ENCODE measurements at regions not wholly inside any gene's neighbourhood (a gene's known extent, or its start where the extent isn't known, plus 50 kb on each side); places are given as distances from the start of the nearest gene placed in this dataset.

DNA sequence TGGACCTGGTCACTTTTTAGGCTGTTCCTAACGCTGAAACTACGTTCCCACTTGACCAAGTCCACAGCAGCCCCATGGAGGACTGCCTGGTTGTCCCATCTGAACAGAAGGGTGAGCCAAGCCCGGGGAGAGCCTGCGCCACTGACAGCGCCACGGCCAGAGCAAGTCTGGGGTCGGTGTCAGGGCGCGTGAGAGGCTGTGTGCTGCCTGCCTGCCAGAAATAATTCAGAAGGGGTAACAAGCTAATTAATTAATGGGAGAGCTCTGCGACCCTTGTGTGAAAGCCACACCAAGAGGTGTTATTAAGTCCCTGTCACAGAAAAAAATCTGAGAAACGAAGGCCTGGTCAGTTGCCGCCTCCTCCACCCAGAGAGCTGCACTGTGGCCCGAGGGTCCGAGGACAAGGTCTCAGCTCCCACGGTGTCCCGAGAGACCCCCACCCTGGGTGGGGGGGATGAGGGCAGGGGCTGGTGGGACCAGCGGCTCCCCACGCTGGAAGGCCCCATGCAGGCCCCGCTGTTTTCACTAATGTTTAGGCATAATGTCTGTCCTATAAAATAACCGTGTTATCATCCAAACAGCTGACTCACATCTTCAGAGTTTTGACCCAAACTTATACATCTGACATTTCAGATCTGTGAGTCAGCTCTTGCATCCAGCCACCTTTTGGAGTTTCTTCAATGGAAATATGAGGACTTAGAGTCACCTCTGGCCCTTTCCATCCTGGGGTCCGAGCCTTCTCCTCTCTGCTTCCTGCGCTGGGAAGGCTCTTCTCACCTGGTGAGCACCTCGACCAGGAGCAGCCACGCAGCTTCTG is 58.5 kb downstream of the DLL1 start:
- peak in 5 of 8 experiments; percentile 18 to 48 (median 33) for ATAC-seq (replicated peaks in 6 of 8)
- WGBS, 10 experiments: 33 to 92% (median 88%) methylated on average over 2 to 8 of the region's 24 CpGs; no CpG with 5 or more reads in 5 of the 10 experiments
- Histone ChIP-seq H3K4me3 (no peak overlapping the region), H3K27ac (no peak overlapping the region), H3K4me1 (replicated peaks in 1 of 2) (peaks cover 50% of the 10 kb centered on the region in 2 donors)
- in situ Hi-C loops (cut with MboI; ENCODE audit: low pct_unique_long_range_greater_than_20kb in 2 of 9, low sequenced_read_pairs in 9 of 9, unreplicated experiment in 9 of 9): no loop called here

DNA sequence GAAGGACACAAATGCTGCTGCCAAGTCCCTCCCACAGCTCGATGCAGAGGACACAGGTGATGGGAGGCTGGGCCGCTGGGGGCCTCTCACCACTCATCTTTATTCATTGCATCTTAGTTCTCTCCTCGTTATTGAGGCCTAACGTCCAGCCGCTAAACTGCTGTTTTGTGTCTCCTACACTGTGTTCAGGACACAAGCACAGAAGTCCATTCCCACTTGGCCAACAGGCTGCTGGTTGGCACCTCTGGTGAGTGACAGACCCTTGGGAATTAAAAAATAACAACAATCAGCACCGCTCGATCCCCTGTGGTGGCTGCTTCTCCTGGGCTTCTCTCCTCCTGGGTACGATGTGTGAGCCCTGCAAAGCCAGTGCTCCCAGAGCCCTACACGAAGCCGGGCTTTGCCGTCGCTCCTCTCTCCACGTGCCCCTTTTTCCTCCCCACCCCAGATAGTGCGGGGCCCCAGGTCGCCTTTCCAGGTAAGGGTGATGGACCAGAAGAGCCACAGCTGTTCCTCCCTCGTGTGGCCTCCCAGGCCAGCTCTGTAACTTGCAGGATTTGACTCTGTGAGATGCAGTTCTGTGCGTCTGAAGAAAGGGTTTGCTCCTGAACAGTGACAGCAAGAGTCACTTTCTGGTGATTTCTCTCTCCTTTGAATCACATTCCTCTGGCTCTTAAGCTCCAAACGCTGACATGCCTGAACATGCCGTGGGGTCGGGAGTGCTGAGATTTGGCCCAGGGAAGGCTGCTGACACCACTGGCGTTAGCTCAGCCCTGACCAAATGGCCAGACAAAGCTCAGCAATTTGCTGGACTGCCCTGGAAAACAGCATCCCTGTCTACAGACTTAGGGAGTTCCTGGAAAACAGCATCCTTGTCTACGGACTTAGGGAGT is 59.3 kb downstream of the DLL1 start:
- peak overlapping the region in 1 of 2 donors; percentile 10 for H3K27ac ChIP-seq
- peak in 5 of 8 experiments; percentile 13 to 47 (median 21) for ATAC-seq (replicated peaks in 6 of 8)
- 33 to 94% (median 70%) methylated on average over 1 to 11 of the region's 22 CpGs; no CpG with 5 or more reads in 3 of the 10 experiments for WGBS, 10 experiments
- in situ Hi-C loops (cut with MboI; ENCODE audit: low pct_unique_long_range_greater_than_20kb in 2 of 9, low sequenced_read_pairs in 9 of 9, unreplicated experiment in 9 of 9): no loop called here
- peaks cover 50% of the 10 kb centered on the region in 2 donors for H3K4me1 ChIP-seq (replicated peaks in 1 of 2)
- H3K4me3 ChIP-seq: no peak overlapping the region

GRCh38 chr6:170230520-170231292 is 60.2 kb downstream of the DLL1 start:
- 50 to 93% (median 81%) methylated on average over 3 to 5 of the region's 19 CpGs; no CpG with 5 or more reads in 4 of the 10 experiments for WGBS, 10 experiments
- in situ Hi-C loops (cut with MboI; ENCODE audit: low pct_unique_long_range_greater_than_20kb in 2 of 9, low sequenced_read_pairs in 9 of 9, unreplicated experiment in 9 of 9): no loop called here
- no peak overlapping the region for H3K27ac ChIP-seq
- ATAC-seq (replicated peaks in 6 of 8): no peak
- no peak overlapping the region for H3K4me3 ChIP-seq
- peaks cover 45 to 48% of the 10 kb centered on the region in 2 donors for H3K4me1 ChIP-seq (replicated peaks in 1 of 2)

DNA sequence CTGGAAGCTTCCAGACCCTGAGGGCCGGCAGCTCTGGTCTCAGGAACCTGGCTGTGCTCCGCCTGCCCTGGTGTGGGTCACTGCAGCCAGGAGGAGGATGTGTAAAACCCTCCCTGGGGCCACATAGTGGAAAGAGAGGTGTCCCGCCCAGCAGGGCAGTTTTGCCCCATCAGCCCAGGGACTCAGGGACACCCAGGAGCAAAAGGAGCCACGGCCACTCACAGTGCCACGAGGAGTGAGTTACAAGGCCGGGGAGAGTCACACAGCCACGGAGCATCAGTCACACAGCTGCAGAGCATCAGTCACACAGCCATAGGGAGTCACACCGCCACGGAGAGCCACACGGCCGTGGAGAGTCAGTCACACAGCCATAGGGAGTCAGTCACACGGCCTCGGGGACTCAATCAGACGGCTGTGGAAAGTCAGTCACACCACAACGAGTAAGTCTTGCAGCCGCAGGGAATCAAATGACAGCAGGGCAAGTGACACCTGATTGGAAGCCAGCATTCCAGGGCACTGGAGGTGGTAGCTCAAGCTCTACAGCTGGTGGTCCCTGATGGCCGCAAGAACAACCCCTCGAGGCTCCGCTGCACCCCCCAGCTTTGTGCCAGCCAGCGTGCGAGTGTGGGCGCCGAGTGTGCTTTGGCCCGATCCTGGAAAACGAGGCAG is 60.9 kb downstream of the DLL1 start:
- ATAC-seq (replicated peaks in 6 of 8): no peak
- in situ Hi-C loops (cut with MboI; ENCODE audit: low pct_unique_long_range_greater_than_20kb in 2 of 9, low sequenced_read_pairs in 9 of 9, unreplicated experiment in 9 of 9): no loop called here
- 38 to 100% (median 100%) methylated on average over 1 to 4 of the region's 25 CpGs; no CpG with 5 or more reads in 3 of the 10 experiments for WGBS, 10 experiments
- Histone ChIP-seq H3K4me3 (no peak overlapping the region), H3K27ac (no peak overlapping the region), H3K4me1 (replicated peaks in 1 of 2) (peaks cover 43 to 48% of the 10 kb centered on the region in 2 donors)

DNA sequence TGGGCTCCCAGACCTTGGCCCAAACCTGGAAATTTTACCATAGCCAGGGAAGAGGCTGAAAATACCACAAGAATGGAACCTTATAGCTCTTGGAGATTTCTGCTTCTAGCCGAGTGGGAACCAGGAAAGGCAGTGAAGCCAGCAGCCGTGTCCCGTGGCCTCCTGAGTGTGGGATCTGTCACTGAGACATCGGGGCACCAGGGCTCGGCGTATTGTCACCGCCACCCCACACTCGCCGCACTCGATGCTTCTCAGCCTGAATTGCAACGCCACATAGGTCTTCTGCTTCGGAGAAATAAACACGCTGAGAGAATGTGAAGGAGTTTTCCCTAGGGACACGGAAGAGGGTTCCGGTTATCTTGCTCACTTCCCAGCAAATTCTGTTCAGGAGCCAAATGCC is 61.5 kb downstream of the DLL1 start:
- in situ Hi-C loops (cut with MboI; ENCODE audit: low pct_unique_long_range_greater_than_20kb in 2 of 9, low sequenced_read_pairs in 9 of 9, unreplicated experiment in 9 of 9): no loop called here
- WGBS, 10 experiments: 70 to 100% (median 75%) methylated on average over 2 to 8 of the region's 15 CpGs; no CpG with 5 or more reads in 6 of the 10 experiments
- ATAC-seq (replicated peaks in 6 of 8): no peak
- peaks cover 43 to 49% of the 10 kb centered on the region in 2 donors for H3K4me1 ChIP-seq (replicated peaks in 1 of 2)
- no peak overlapping the region for H3K27ac ChIP-seq
- H3K4me3 ChIP-seq: no peak overlapping the region

DNA sequence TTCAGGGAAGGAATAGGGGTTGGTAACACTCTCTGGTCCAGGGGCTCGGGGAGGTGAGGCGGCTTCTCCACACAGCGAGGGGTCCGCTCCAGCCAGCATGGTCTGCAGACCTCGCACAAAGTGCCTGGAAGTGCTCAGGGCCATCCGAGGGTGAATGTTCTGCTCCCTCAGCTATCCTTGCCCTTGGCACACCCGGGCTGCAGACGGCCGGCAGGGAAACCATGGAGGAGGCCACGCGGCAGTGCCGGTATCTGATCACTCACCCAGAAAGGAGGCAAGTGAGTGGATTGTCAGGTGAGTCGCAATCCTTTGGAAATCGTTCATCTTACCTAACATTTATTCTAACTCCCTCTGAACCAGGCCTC is 62.0 kb downstream of the DLL1 start:
- Histone ChIP-seq H3K4me3 (no peak overlapping the region), H3K27ac (no peak overlapping the region), H3K4me1 (replicated peaks in 1 of 2) (peaks cover 42 to 49% of the 10 kb centered on the region in 2 donors)
- no peak for ATAC-seq (replicated peaks in 6 of 8)
- in situ Hi-C loops (cut with MboI; ENCODE audit: low pct_unique_long_range_greater_than_20kb in 2 of 9, low sequenced_read_pairs in 9 of 9, unreplicated experiment in 9 of 9): no loop called here
- WGBS, 10 experiments: 40 to 100% (median 93%) methylated on average over 1 to 7 of the region's 14 CpGs; no CpG with 5 or more reads in 6 of the 10 experiments

DNA sequence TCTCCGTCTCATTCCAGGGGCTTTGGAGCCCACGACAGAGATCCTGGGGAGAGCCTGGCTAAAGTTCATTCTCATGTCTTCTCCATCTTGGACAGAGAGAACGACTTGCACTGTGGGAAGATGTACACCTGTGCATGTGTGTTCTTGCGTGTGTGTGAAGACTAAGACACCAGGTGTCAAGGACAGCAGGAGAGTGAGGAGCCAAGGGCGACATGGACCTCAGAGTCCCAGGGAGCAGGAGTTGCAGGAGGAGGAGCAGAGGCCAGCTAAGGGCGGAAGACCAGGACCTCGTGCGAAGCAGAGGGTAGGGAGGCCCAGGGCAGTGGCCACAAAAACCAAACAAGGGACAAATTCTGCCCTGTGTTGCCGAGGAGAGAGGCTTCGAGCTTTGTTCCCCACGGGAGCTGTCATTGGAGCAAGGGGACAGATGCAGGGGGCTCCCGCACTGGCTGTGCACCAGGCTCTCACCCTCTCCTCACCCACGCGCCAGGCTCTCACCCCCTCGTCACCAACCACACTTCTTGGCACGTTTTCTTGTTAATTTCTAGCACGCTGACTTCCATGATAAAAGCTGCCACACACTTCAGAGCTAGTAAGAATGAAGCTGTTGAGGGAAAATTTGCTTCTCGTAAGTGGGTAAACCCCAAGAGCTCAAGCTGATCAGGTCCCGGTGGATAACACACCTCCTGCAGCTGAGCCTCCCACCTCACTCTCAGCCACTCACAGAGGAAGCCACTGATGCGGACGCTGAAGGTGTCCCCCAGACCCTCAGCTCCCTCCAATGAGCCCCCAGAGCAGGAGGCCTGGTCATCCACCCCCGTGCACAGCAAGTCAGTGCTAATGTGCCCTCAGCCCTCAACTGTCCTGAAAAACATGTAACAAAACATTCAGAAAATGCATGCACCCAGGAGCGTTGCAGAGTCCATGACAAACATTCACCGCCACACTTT is 62.6 kb downstream of the DLL1 start:
- ATAC-seq (replicated peaks in 6 of 8): no peak
- H3K27ac ChIP-seq: no peak overlapping the region
- in situ Hi-C loops (cut with MboI; ENCODE audit: low pct_unique_long_range_greater_than_20kb in 2 of 9, low sequenced_read_pairs in 9 of 9, unreplicated experiment in 9 of 9): no loop called here
- WGBS, 10 experiments: 65 to 100% (median 84%) methylated on average over 4 to 13 of the region's 24 CpGs; no CpG with 5 or more reads in 3 of the 10 experiments
- peaks cover 46 to 50% of the 10 kb centered on the region in 2 donors for H3K4me1 ChIP-seq (replicated peaks in 1 of 2)
- H3K4me3 ChIP-seq: no peak overlapping the region

DNA sequence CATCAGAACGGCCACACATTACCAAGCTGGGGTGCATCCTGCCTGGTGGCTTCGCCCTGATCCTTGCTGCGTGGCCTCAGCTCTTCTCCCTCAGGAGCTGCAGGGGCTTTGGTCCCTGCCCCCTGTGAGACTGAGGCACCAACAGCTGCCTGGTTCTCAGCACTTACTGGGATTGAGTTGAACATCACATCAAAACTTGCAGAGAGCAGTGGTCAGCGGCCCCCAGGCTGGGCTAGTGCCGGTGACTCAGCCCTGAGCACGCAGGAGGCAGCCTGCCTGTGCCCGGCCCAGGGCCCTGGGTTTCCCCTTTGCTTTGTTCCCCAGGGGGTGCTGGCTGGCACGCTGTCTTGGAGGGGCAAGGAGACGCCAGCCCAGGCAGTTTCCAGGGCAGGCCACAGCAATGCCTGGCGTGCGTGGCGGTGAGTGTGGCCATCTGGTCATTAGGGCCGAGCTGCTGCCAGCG is 63.3 kb downstream of the DLL1 start:
- 10 to 100% (median 79%) methylated on average over 1 to 4 of the region's 14 CpGs; no CpG with 5 or more reads in 4 of the 10 experiments for WGBS, 10 experiments
- no peak overlapping the region for H3K27ac ChIP-seq
- no peak overlapping the region for H3K4me3 ChIP-seq
- in situ Hi-C loops (cut with MboI; ENCODE audit: low pct_unique_long_range_greater_than_20kb in 2 of 9, low sequenced_read_pairs in 9 of 9, unreplicated experiment in 9 of 9): no loop called here
- H3K4me1 ChIP-seq (replicated peaks in 1 of 2): peaks cover 49 to 51% of the 10 kb centered on the region in 2 donors
- peak in 2 of 8 experiments; percentile 12 to 13 for ATAC-seq (replicated peaks in 6 of 8)

DNA sequence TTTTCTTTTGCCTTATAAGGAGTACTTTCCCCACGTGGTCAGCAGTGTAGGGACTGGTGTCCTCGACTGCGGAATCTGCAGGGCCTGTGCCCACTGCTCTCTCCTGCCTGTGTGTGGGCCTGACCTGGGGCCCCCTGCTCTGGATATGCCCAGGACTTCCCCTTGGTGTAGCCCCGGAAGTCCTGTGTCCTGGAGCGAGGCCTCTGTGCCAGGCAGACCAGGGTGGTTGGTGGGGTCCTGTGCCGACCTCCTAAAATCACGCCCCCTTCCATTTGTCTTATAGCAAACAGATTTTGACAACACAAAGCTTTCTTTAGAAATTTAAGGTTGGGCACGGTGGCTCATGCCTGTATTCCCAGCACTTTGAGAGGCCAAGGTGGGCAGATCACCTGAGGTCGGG is 64.2 kb downstream of the DLL1 start:
- Histone ChIP-seq H3K4me1 (replicated peaks in 1 of 2) (peaks cover 48 to 51% of the 10 kb centered on the region in 2 donors), H3K27ac (no peak overlapping the region), H3K4me3 (no peak overlapping the region)
- in situ Hi-C loops (cut with MboI; ENCODE audit: low pct_unique_long_range_greater_than_20kb in 2 of 9, low sequenced_read_pairs in 9 of 9, unreplicated experiment in 9 of 9): no loop called here
- ATAC-seq (replicated peaks in 6 of 8): no peak
- 20 to 94% (median 93%) methylated on average over 3 to 7 of the region's 9 CpGs; no CpG with 5 or more reads in 5 of the 10 experiments for WGBS, 10 experiments

GRCh38 chr6:170225852-170226417 is 64.9 kb downstream of the DLL1 start:
- in situ Hi-C loops (cut with MboI; ENCODE audit: low pct_unique_long_range_greater_than_20kb in 2 of 9, low sequenced_read_pairs in 9 of 9, unreplicated experiment in 9 of 9): no loop called here
- H3K27ac ChIP-seq: no peak overlapping the region
- H3K4me1 ChIP-seq (replicated peaks in 1 of 2): peaks cover 40 to 44% of the 10 kb centered on the region in 2 donors
- 47 to 90% (median 84%) methylated on average over 3 to 21 of the region's 22 CpGs; no CpG with 5 or more reads in 5 of the 10 experiments for WGBS, 10 experiments
- peak in 4 of 8 experiments; percentile 15 to 43 (median 18) for ATAC-seq (replicated peaks in 6 of 8)
- no peak overlapping the region for H3K4me3 ChIP-seq
